ENCODE measurements at regions not wholly inside any gene's neighbourhood (a gene's known extent, or its start where the extent isn't known, plus 50 kb on each side); places are given as distances from the start of the nearest gene placed in this dataset.

- no peak overlapping the region for H3K9ac ChIP-seq (ENCODE audit: low read length)
- H2AFZ ChIP-seq (ENCODE audit: insufficient read depth, low read depth, low read length, poor library complexity, severe bottlenecking) = no peak overlapping the region
- no peaks in the 10 kb centered on the region for H3K4me1 ChIP-seq (ENCODE audit: control insufficient read depth in 2 of 2, insufficient read depth in 2 of 2, low read length in 2 of 2)
- no peak overlapping the region for H3K4me3 ChIP-seq (ENCODE audit: control extremely low read depth in 1 of 5, extremely low read depth in 1 of 5, insufficient read depth in 1 of 5, low read depth in 2 of 5, low read length in 4 of 5)
- no peak overlapping the region for H3K4me3 Mint-ChIP-seq
- no peak overlapping the region for H3K4me2 ChIP-seq (replicated peaks; ENCODE audit: low read depth, low read length, poor library complexity, severe bottlenecking)
- H3K27ac Mint-ChIP-seq = no peak overlapping the region
- CTCF ChIA-PET = interaction anchor here (0.5 to 10.7 kb wide), 33 partner anchors 9 to 1995 kb away, joined by 3 to 191 read pairs (median 4); no protein-coding TSS in a partner anchor
- TF ChIP-seq CTCF (IDR thresholded peaks at IDR 0.05) (peak; percentile 85), EZH2 (IDR thresholded peaks at IDR 0.05; ENCODE audit: borderline replicate concordance, insufficient read depth, low read depth, low read length, poor library complexity, severe bottlenecking) (no peak)
- no peaks in the 10 kb centered on the region for H3K9me3 Mint-ChIP-seq (ENCODE audit: insufficient read depth)
- H3K27me3 ChIP-seq (replicated peaks in 1 of 4; ENCODE audit: control extremely low read depth in 1 of 4, control insufficient read depth in 3 of 4, insufficient read depth in 4 of 4, low read length in 3 of 4) = peaks cover 0 to 8% (median 3%) of the 10 kb centered on the region in 4 experiments
- DNase-seq (peak; percentile 78), ATAC-seq (ENCODE audit: low read depth) (peak; percentile 45)
- intact Hi-C loops (cut with micrococcal nuclease) = loop anchor here (10.0 kb wide), 1 partner anchor 710 kb away; no protein-coding TSS in a partner anchor
- no peaks in the 10 kb centered on the region for H3K9me3 ChIP-seq (ENCODE audit: control extremely low read depth in 1 of 3, control insufficient read depth in 2 of 3, insufficient read depth in 1 of 3, low read length in 2 of 3)
- 83% methylated on average over 1 of the region's 4 CpGs for WGBS (ENCODE audit: insufficient coverage)
- H3K27me3 Mint-ChIP-seq = peaks cover 23% of the 10 kb centered on the region
- peaks cover 4% of the 10 kb centered on the region for H3K4me1 Mint-ChIP-seq
- no peak overlapping the region for H3K27ac ChIP-seq (ENCODE audit: low read length in 2 of 2)
- no peaks in the 10 kb centered on the region for H3K36me3 ChIP-seq (replicated peaks in 1 of 2; ENCODE audit: control extremely low read depth in 1 of 2, control insufficient read depth in 1 of 2, extremely low read depth in 1 of 2, insufficient read depth in 2 of 2, low read length in 1 of 2)
- H3K79me2 ChIP-seq (ENCODE audit: control insufficient read depth, insufficient read depth, low read length) = no peaks in the 10 kb centered on the region
- no peaks in the 10 kb centered on the region for H4K20me1 ChIP-seq (ENCODE audit: control insufficient read depth, insufficient read depth, low read length, poor library complexity, severe bottlenecking)
- POLR2A ChIA-PET = interaction anchor here (0.6 kb wide), 1 partner anchor 1254 kb away, joined by 3 read pairs; no protein-coding TSS in a partner anchor
Observed at GRCh38 chr18:45384137-45384961, 230.9 kb upstream of the SLC14A2 start.

GRCh38 chr18:45384962-45385315 is 230.3 kb upstream of the SLC14A2 start:
- no peak for TF ChIP-seq CTCF (IDR thresholded peaks at IDR 0.05)
- Mint-ChIP-seq H3K27ac (no peak overlapping the region), H3K4me3 (no peak overlapping the region), H3K27me3 (peaks cover 27% of the 10 kb centered on the region), H3K4me1 (peaks cover 4% of the 10 kb centered on the region), H3K9me3 (ENCODE audit: insufficient read depth) (no peaks in the 10 kb centered on the region)
- Histone ChIP-seq H3K4me2 (replicated peaks; ENCODE audit: low read depth, low read length, poor library complexity, severe bottlenecking) (no peak overlapping the region), H3K4me3 (ENCODE audit: control extremely low read depth in 1 of 5, extremely low read depth in 1 of 5, insufficient read depth in 1 of 5, low read depth in 2 of 5, low read length in 4 of 5) (no peak overlapping the region), H2AFZ (ENCODE audit: insufficient read depth, low read depth, low read length, poor library complexity, severe bottlenecking) (no peak overlapping the region), H3K36me3 (replicated peaks in 1 of 2; ENCODE audit: control extremely low read depth in 1 of 2, control insufficient read depth in 1 of 2, extremely low read depth in 1 of 2, insufficient read depth in 2 of 2, low read length in 1 of 2) (no peaks in the 10 kb centered on the region), H3K27me3 (replicated peaks in 1 of 4; ENCODE audit: control extremely low read depth in 1 of 4, control insufficient read depth in 3 of 4, insufficient read depth in 4 of 4, low read length in 3 of 4) (peaks cover 0 to 8% (median 3%) of the 10 kb centered on the region in 4 experiments), H3K79me2 (ENCODE audit: control insufficient read depth, insufficient read depth, low read length) (no peaks in the 10 kb centered on the region), H3K9ac (ENCODE audit: low read length) (no peak overlapping the region), H3K27ac (ENCODE audit: low read length in 2 of 2) (no peak overlapping the region), H3K9me3 (ENCODE audit: control extremely low read depth in 1 of 3, control insufficient read depth in 2 of 3, insufficient read depth in 1 of 3, low read length in 2 of 3) (no peaks in the 10 kb centered on the region), H4K20me1 (ENCODE audit: control insufficient read depth, insufficient read depth, low read length, poor library complexity, severe bottlenecking) (no peaks in the 10 kb centered on the region), H3K4me1 (ENCODE audit: control insufficient read depth in 2 of 2, insufficient read depth in 2 of 2, low read length in 2 of 2) (no peaks in the 10 kb centered on the region)
- CTCF ChIA-PET = interaction anchor here (0.5 to 10.7 kb wide), 27 partner anchors 8 to 1816 kb away, joined by 3 to 191 read pairs (median 4); no protein-coding TSS in a partner anchor
- DNase-seq (no peak), ATAC-seq (ENCODE audit: low read depth) (no peak)
- intact Hi-C loops (cut with micrococcal nuclease) = loop anchor here (10.0 kb wide), 1 partner anchor 710 kb away; no protein-coding TSS in a partner anchor
- 16% methylated on average over 6 of the region's 9 CpGs for WGBS (ENCODE audit: insufficient coverage)
- POLR2A ChIA-PET = interaction anchor here (0.6 kb wide), 1 partner anchor 1255 kb away, joined by 3 read pairs; no protein-coding TSS in a partner anchor
